ENCODE measurements at regions not wholly inside any gene's neighbourhood (a gene's known extent, or its start where the extent isn't known, plus 50 kb on each side); places are given as distances from the start of the nearest gene placed in this dataset.

DNA sequence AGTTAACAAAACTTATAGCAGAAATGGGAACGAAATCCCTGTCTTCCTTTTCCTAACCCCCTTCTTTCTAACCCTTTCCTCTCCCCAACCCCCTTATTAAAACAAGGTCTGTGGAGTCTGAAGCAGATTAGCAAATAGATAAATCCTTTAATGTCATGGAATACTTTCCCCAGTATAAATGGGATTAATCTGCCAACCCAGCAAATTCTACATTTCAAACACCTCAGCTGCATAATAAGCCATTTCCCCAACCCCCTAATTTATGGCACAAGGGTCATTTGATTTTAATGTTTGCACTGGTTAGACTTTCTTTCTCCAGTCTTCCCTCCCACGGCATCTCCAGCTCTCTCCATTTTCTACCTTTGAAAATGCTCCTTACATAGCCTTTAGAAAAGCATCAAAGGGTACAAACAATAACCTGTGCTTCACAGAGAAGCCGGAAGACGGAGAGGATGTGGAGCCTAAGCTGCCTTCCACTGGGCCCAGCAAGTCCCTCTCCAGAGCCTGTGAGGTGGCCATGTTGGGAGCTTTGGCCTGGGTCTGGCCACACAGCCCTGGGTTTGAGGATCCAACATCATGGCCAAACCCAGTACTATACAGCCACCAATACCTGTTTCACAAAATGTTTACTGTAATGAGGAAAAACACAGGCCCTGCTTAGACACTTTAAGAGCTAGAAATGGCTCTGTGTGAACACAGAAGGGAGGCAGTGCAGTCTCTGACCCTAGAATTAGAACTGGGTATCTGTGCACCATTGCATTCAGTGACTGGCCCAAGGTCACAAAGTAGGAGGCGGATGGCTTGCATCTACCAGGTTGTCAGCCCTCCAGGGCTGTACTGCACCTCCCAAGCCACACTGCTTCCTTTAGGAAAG is 56.9 kb upstream of the SPRY1 start:
- POLR2A ChIA-PET (ENCODE audit: unreplicated experiment) = no interaction called here
- ATAC-seq (no peak; the same call in 1 of the 2 replicates), DNase-seq (no peak)
- intact Hi-C loops (cut with micrococcal nuclease) = loop anchor here (5.0 kb wide), 2 partner anchors 53 to 212 kb away; no protein-coding TSS in a partner anchor
- Histone ChIP-seq H3K27me3 (ENCODE audit: low read length) (no peaks in the 10 kb centered on the region), H3F3A (ENCODE audit: low read length, unreplicated experiment) (no peaks in the 10 kb centered on the region), H2AFZ (ENCODE audit: low read length) (peak overlapping the region; percentile 33; the same call in 1 of the 2 replicates), H3K9me3 (ENCODE audit: low read length) (no peaks in the 10 kb centered on the region), H3K9ac (ENCODE audit: low read length) (peak overlapping the region; percentile 50), H3K4me1 (ENCODE audit: insufficient read depth, low read length) (peaks cover 18% of the 10 kb centered on the region), H3K36me3 (ENCODE audit: low read depth, low read length) (no peaks in the 10 kb centered on the region), H3K27ac (ENCODE audit: low read length) (peak overlapping the region; percentile 89), H4K20me1 (ENCODE audit: low read length) (no peaks in the 10 kb centered on the region), H3K4me3 (ENCODE audit: low read length) (no peak overlapping the region), H3K9me2 (replicated peaks; ENCODE audit: low read length) (no peaks in the 10 kb centered on the region), H3K4me2 (ENCODE audit: low read length) (peak overlapping the region; percentile 44), H3K79me2 (ENCODE audit: low read length) (no peaks in the 10 kb centered on the region)
- CTCF ChIA-PET = interaction anchor here (0.6 kb wide), 1 partner anchor 20 kb away, joined by 3 read pairs; no protein-coding TSS in a partner anchor
- no peak for TF ChIP-seq EZH2 (IDR thresholded peaks at IDR 0.05; ENCODE audit: low read length, unreplicated experiment)
- no TSS peak for BruUV-seq (replicated peaks)

DNA sequence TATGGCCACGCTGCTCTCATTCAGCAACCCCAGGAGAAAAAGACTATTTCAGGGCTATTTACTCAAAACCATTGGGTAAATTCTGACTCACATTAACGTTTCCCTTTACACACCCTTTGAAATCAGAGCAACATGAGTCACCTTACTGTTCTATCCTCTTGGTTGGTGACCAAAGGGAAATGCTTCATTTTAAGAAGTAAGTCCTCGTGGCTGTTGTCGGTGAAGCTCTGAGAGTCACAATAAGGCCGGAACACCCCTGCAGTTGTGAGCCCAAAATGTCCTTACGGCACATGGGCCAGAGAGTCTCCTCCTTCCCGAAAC is 56.3 kb upstream of the SPRY1 start:
- Histone ChIP-seq H3K27ac (ENCODE audit: low read length) (peak overlapping the region; percentile 89), H3K4me1 (ENCODE audit: insufficient read depth, low read length) (peaks cover 18% of the 10 kb centered on the region), H3K79me2 (ENCODE audit: low read length) (no peaks in the 10 kb centered on the region), H4K20me1 (ENCODE audit: low read length) (no peaks in the 10 kb centered on the region), H3K4me2 (ENCODE audit: low read length) (peak overlapping the region; percentile 53), H3F3A (ENCODE audit: low read length, unreplicated experiment) (no peaks in the 10 kb centered on the region), H3K27me3 (ENCODE audit: low read length) (no peaks in the 10 kb centered on the region), H3K9me3 (ENCODE audit: low read length) (no peaks in the 10 kb centered on the region), H3K36me3 (ENCODE audit: low read depth, low read length) (no peaks in the 10 kb centered on the region), H3K9me2 (replicated peaks; ENCODE audit: low read length) (no peaks in the 10 kb centered on the region), H3K4me3 (ENCODE audit: low read length) (no peak overlapping the region), H3K9ac (ENCODE audit: low read length) (peak overlapping the region; percentile 62), H2AFZ (ENCODE audit: low read length) (peak overlapping the region; percentile 56)
- CTCF ChIA-PET = no interaction called here
- ATAC-seq = peak; percentile 95
- intact Hi-C loops (cut with micrococcal nuclease) = loop anchor here (5.0 kb wide), 2 partner anchors 52 to 213 kb away; no protein-coding TSS in a partner anchor
- peak; percentile 91 for DNase-seq
- no TSS peak for BruUV-seq (replicated peaks)
- TF ChIP-seq, protein P1, sequence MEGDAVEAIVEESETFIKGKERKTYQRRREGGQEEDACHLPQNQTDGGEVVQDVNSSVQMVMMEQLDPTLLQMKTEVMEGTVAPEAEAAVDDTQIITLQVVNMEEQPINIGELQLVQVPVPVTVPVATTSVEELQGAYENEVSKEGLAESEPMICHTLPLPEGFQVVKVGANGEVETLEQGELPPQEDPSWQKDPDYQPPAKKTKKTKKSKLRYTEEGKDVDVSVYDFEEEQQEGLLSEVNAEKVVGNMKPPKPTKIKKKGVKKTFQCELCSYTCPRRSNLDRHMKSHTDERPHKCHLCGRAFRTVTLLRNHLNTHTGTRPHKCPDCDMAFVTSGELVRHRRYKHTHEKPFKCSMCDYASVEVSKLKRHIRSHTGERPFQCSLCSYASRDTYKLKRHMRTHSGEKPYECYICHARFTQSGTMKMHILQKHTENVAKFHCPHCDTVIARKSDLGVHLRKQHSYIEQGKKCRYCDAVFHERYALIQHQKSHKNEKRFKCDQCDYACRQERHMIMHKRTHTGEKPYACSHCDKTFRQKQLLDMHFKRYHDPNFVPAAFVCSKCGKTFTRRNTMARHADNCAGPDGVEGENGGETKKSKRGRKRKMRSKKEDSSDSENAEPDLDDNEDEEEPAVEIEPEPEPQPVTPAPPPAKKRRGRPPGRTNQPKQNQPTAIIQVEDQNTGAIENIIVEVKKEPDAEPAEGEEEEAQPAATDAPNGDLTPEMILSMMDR (conservative IDR thresholded peaks at IDR 0.05; ENCODE audit: low read depth, low read length) = no peak
- TF ChIP-seq EZH2 (IDR thresholded peaks at IDR 0.05; ENCODE audit: low read length, unreplicated experiment) (no peak), EZH2phosphoT487 (IDR thresholded peaks at IDR 0.05; ENCODE audit: borderline replicate concordance, low read length) (no peak)
- POLR2A ChIA-PET (ENCODE audit: unreplicated experiment) = no interaction called here

DNA sequence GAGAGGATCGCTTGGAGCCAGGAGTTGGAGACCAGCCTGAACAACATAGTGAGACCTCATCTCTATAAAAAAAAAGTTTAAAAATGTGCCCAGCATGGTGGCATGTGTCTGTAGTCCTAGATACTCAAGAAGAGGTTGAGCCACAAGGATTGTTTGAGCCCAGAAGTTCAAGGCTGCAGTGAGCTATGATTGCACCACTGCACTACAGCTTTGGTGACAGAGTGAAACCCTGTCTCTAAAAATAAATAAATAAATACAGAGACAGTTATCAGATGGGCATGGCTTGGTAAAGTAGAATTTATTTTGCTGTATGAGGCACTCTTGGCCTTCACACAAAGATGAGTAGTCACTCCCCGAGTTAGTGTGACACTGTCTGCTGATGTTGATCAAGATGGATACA is 54.1 kb upstream of the SPRY1 start:
- BruUV-seq (replicated peaks) = no TSS peak
- H3K27ac ChIP-seq (ENCODE audit: low read length) = no peak overlapping the region
- H3K4me3 ChIP-seq (ENCODE audit: low read length) = no peak overlapping the region
- POLR2A ChIA-PET (ENCODE audit: unreplicated experiment) = no interaction called here
- ATAC-seq = no peak
- CTCF ChIA-PET = no interaction called here
- H3K27me3 ChIP-seq (ENCODE audit: low read length) = no peaks in the 10 kb centered on the region
- peak; percentile 7 for DNase-seq
- H3F3A ChIP-seq (ENCODE audit: low read length, unreplicated experiment) = no peaks in the 10 kb centered on the region
- no peaks in the 10 kb centered on the region for H3K9me3 ChIP-seq (ENCODE audit: low read length)
- H3K36me3 ChIP-seq (ENCODE audit: low read depth, low read length) = no peaks in the 10 kb centered on the region
- intact Hi-C loops (cut with micrococcal nuclease) = loop anchor here (5.0 kb wide), 2 partner anchors 50 to 215 kb away; no protein-coding TSS in a partner anchor
- H3K9ac ChIP-seq (ENCODE audit: low read length) = no peak overlapping the region
- H3K9me2 ChIP-seq (replicated peaks; ENCODE audit: low read length) = no peaks in the 10 kb centered on the region
- H3K4me2 ChIP-seq (ENCODE audit: low read length) = no peak overlapping the region
- no peak overlapping the region for H2AFZ ChIP-seq (ENCODE audit: low read length)
- H3K4me1 ChIP-seq (ENCODE audit: insufficient read depth, low read length) = peaks cover 18% of the 10 kb centered on the region
- H4K20me1 ChIP-seq (ENCODE audit: low read length) = no peaks in the 10 kb centered on the region
- no peak for TF ChIP-seq EZH2phosphoT487 (IDR thresholded peaks at IDR 0.05; ENCODE audit: borderline replicate concordance, low read length)
- TF ChIP-seq EZH2 (IDR thresholded peaks at IDR 0.05; ENCODE audit: low read length, unreplicated experiment) = no peak
- H3K79me2 ChIP-seq (ENCODE audit: low read length) = no peaks in the 10 kb centered on the region
